ENCODE measurements at regions not wholly inside any gene's neighbourhood (a gene's known extent, or its start where the extent isn't known, plus 50 kb on each side); places are given as distances from the start of the nearest gene placed in this dataset.

- no peak for TF ChIP-seq CTCF (IDR thresholded peaks at IDR 0.05; ENCODE audit: low read length)
- TF ChIP-seq EZH2 (optimal IDR thresholded peaks at IDR 0.05; ENCODE audit: low read depth, low read length): no peak
- no peak for TF ChIP-seq EZH2phosphoT487 (IDR thresholded peaks at IDR 0.05; ENCODE audit: low read length)
These were observed 996.7 kb upstream of the ADGRL4 start for GRCh38 chr1:80003250-80003649.

All from MM.1S (cell line).